ENCODE measurements at regions not wholly inside any gene's neighbourhood (a gene's known extent, or its start where the extent isn't known, plus 50 kb on each side); places are given as distances from the start of the nearest gene placed in this dataset.

DNA sequence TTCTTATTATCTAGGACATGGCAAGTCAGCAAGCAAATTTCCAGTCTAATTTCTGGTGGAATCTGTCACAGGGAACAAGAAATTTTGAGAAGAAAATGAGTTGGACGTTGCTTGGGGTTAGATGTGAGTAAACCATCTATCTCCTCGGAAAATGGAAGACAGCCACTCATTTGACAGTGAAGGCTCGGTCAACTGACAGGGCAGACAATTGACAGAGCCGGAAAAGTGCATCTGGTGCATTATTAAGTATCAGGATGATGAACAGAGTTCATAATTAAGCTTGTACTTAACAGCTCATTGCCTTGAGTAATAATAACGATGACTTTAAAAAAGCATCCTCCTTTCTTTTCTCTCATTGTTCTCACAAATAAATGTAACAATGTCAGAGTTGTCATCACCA, 168.4 kb downstream of the MAD2L1 start:
- TF ChIP-seq CTCF (IDR thresholded peaks at IDR 0.05) (no peak), POLR2A (IDR thresholded peaks at IDR 0.05) (no peak)

Data from adrenal gland (tissue), 5 donors.